Esophagus muscularis mucosa (tissue), 4 donors: ENCODE measurements at regions not wholly inside any gene's neighbourhood (a gene's known extent, or its start where the extent isn't known, plus 50 kb on each side); places are given as distances from the start of the nearest gene placed in this dataset.

Experiments used
- EP300 ChIP-seq: sonication (generic); formaldehyde crosslinking; IDR thresholded peaks from one replicate; pipeline ENCODE4 v1.6.1; 2017; ENCODE audit warnings: antibody characterized with exemption
- POLR2A ChIP-seq: fragments of 450-650 bp; IDR thresholded peaks from one replicate; pipeline ENCODE4 v1.6.1; 2017; ENCODE audit warnings: antibody characterized with exemption, moderate library complexity, mild to moderate bottlenecking, low read depth
- TF ChIP-seq, protein P1 (sequence below), 3 experiments: fragments of 200-600 bp in 2 of 3; fragments of 450-650 bp in 1 of 3; sonication (generic) in 2 of 3; IDR thresholded peaks; one replicate each; pipeline ENCODE4 v1.5.1; 2017 to 2019; ENCODE audit warnings: antibody characterized with exemption in 3 of 3, mild to moderate bottlenecking in 2 of 3, moderate library complexity in 1 of 3

DNA sequence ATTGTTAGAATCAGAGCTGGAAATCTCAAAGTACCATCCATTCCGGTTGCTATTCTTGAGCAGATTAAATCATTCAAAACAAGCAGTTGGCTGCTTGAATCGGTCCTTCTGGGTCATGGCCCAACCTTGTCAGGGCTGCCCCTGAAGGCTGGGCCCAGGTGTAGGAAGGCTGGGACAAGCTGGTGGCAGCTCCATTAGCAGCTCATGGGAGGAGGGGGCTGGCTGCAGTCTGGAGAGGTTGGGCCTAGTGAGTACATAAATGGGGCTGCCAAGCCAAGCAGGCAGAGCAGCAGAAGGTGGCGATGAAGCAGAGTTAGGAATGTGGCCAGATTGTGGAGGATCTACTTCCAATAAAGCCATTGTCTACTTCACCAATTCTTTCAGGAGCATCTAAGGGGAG, 81.4 kb downstream of the ADCYAP1 start:
- TF ChIP-seq, protein P1, sequence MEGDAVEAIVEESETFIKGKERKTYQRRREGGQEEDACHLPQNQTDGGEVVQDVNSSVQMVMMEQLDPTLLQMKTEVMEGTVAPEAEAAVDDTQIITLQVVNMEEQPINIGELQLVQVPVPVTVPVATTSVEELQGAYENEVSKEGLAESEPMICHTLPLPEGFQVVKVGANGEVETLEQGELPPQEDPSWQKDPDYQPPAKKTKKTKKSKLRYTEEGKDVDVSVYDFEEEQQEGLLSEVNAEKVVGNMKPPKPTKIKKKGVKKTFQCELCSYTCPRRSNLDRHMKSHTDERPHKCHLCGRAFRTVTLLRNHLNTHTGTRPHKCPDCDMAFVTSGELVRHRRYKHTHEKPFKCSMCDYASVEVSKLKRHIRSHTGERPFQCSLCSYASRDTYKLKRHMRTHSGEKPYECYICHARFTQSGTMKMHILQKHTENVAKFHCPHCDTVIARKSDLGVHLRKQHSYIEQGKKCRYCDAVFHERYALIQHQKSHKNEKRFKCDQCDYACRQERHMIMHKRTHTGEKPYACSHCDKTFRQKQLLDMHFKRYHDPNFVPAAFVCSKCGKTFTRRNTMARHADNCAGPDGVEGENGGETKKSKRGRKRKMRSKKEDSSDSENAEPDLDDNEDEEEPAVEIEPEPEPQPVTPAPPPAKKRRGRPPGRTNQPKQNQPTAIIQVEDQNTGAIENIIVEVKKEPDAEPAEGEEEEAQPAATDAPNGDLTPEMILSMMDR (IDR thresholded peaks at IDR 0.05): no peak
- TF ChIP-seq POLR2A (no peak), EP300 (no peak)
